AG04450 (cell line): ENCODE measurements at regions not wholly inside any gene's neighbourhood (a gene's known extent, or its start where the extent isn't known, plus 50 kb on each side); places are given as distances from the start of the nearest gene placed in this dataset.

Experiments
- CTCF ChIA-PET: fragments of 300-600, 350-600 bp; formaldehyde crosslinking; extraction: SDS; loops from one replicate; lab custom pipeline; 2022; ENCODE audit warnings: antibody characterized with exemption, inconsistent platforms; lab: Charles Lee
- POLR2A ChIA-PET: fragments of 350-600 bp; formaldehyde crosslinking; extraction: SDS; loops from one replicate; lab custom pipeline; 2021; ENCODE audit warnings: antibody characterized with exemption, inconsistent platforms; lab: Yijun Ruan, JAX
- DNase-seq: peaks from one replicate; pipeline ENCODE4 v3.0.0-alpha.2; 2011; ENCODE audit warnings: low read depth, low spot score
- H3K27ac ChIP-seq: one replicate; pipeline ENCODE4 v1.5.1; 2012; ENCODE audit warnings: low read depth, low read length, control low read depth
- H3K27me3 ChIP-seq: one replicate; pipeline ENCODE4 v1.6.0; 2012; ENCODE audit warnings: low read length; ENCODE audit not compliant: control insufficient read depth, insufficient read depth
- H3K4me3 ChIP-seq: 2 replicates; pipeline ENCODE4 v1.5.1; 2011; ENCODE audit warnings: mild to moderate bottlenecking, low read depth, low read length, control low read depth
- H3K9me3 ChIP-seq: 2 replicates; pipeline ENCODE4 v1.5.1; 2012; ENCODE audit warnings: low read length; ENCODE audit not compliant: control insufficient read depth, insufficient read depth
- TF ChIP-seq, protein P1 (sequence below): IDR thresholded peaks from 2 replicates; pipeline ENCODE4 v1.5.1; 2011; ENCODE audit warnings: low read depth, low read length, control low read depth, inconsistent platforms

DNA sequence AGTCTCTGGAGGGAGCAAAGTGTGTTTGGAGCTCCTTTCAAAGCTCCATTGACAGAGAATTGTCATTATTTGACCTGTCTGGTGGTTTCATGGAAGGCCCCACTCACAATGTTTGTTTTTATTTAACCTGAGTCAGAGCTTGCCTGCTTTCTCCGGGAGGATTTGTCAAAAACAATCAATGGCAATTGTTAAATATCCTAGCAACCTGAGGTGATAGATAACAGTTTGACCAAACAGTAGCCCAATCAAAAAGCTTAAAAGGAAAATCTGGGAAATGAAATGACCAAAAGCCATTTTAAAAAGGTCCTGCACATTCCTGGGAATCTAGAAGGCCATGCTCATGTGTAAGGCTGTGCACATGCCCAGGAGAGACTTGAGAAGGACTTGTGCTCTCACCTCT, 177.2 kb upstream of the POC5 start:
- ChIA-PET POLR2A (no interaction called here), CTCF (no interaction called here)
- no peak overlapping the region for H3K27ac ChIP-seq
- H3K4me3 ChIP-seq, result no peak overlapping the region
- no peaks in the 10 kb centered on the region for H3K9me3 ChIP-seq
- DNase-seq, result no peak
- TF ChIP-seq, protein P1, sequence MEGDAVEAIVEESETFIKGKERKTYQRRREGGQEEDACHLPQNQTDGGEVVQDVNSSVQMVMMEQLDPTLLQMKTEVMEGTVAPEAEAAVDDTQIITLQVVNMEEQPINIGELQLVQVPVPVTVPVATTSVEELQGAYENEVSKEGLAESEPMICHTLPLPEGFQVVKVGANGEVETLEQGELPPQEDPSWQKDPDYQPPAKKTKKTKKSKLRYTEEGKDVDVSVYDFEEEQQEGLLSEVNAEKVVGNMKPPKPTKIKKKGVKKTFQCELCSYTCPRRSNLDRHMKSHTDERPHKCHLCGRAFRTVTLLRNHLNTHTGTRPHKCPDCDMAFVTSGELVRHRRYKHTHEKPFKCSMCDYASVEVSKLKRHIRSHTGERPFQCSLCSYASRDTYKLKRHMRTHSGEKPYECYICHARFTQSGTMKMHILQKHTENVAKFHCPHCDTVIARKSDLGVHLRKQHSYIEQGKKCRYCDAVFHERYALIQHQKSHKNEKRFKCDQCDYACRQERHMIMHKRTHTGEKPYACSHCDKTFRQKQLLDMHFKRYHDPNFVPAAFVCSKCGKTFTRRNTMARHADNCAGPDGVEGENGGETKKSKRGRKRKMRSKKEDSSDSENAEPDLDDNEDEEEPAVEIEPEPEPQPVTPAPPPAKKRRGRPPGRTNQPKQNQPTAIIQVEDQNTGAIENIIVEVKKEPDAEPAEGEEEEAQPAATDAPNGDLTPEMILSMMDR, result no peak
- no peaks in the 10 kb centered on the region for H3K27me3 ChIP-seq

DNA sequence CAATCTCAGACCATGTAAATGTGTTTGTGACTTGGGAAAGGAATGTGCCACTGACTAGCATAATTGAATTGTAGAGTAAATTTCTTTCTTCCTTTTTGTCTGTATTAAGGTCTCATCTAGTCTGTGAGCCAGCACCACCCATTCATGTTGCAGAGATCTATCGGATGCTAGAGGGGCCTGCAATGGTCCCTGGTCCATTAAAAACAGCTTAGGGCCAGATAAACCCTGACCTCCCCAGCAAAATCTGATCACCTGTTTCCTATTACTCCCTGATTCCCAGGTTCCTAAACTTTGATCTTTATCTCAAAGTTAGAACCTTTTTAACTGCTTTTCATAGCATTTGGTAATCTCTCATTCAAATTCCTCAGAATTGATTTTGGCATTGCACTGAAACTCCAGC, 174.5 kb upstream of the POC5 start:
- DNase-seq, result no peak
- H3K27me3 ChIP-seq, result no peaks in the 10 kb centered on the region
- TF ChIP-seq, protein P1, result no peak
- POLR2A ChIA-PET, result no interaction called here
- H3K27ac ChIP-seq, result no peak overlapping the region
- CTCF ChIA-PET, result interaction anchor here (0.6 kb wide), 1 partner anchor 1376 kb away, joined by 4 read pairs; no protein-coding TSS in a partner anchor
- H3K4me3 ChIP-seq, result no peak overlapping the region
- H3K9me3 ChIP-seq, result no peaks in the 10 kb centered on the region

DNA sequence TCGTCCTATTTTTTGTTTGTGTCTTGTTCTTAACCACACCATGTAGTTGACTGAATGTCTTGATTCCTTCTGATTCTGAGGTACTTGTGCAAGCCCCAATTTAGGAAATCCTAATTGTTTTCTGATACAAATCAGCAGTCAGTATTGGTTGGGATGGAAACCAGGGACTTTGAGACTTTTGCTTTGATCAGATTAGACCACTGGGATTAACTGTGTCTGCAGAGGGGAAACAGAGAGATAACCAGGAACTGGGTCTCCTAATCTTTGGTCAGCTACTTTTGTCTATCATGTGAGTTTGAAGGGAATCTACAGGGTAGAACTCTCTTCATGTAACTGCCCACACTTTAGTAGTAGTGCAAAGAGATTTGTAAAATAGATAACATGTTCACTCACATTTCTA, 173.8 kb upstream of the POC5 start:
- no peak for DNase-seq
- ChIA-PET CTCF (no interaction called here), POLR2A (no interaction called here)
- Histone ChIP-seq H3K27me3 (no peaks in the 10 kb centered on the region), H3K9me3 (no peaks in the 10 kb centered on the region; the same call in 1 of the 2 replicates), H3K27ac (no peak overlapping the region), H3K4me3 (no peak overlapping the region)
- TF ChIP-seq, protein P1, result no peak

DNA sequence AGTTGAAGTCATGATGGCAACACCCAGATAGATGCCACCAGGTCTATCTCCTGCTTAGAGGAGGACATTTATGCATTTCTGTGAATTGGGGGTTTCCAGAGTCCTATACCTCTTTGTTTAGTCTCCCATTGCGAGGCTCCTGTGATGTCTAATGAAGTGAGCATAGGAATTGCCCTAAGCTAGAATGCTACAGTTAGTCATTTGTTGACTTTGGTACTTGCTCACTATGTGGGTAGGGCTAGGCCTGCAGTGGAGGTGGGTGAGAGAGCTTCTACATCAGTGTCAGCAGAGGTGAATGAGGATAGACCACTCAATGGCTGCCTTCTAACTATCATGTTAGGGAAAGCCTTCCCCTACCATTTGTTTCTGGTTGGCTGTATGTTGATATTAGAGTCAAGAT, 173.3 kb upstream of the POC5 start:
- Histone ChIP-seq H3K27ac (no peak overlapping the region), H3K27me3 (no peaks in the 10 kb centered on the region), H3K4me3 (no peak overlapping the region), H3K9me3 (no peaks in the 10 kb centered on the region; the same call in 1 of the 2 replicates)
- POLR2A ChIA-PET, result no interaction called here
- DNase-seq, result no peak
- TF ChIP-seq, protein P1, result no peak
- CTCF ChIA-PET, result no interaction called here

DNA sequence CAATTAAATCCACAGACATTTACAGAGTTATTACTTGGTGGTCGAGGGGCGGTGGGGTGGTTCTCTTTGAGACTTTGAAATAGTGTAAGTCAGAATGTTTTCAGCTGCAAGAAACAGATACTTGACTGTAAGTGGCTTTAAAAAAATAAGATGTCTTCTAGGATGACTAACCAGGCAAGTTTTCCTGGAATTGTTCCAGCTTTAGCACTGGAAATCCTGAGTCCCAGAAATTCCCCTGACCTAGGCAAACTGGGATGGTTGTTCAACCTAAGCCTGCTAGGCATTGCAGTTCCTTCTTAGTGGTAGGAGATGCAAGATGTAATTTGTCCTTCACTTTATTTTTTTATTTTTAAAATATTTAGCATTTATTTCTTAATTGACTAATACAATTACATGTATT, 169.5 kb upstream of the POC5 start:
- H3K4me3 ChIP-seq, result no peak overlapping the region
- no peak overlapping the region for H3K27ac ChIP-seq
- no peaks in the 10 kb centered on the region; the same call in 1 of the 2 replicates for H3K9me3 ChIP-seq
- CTCF ChIA-PET, result no interaction called here
- no peaks in the 10 kb centered on the region for H3K27me3 ChIP-seq
- TF ChIP-seq, protein P1, result no peak
- POLR2A ChIA-PET, result no interaction called here
- no peak for DNase-seq
